NCI-H2196 (cell line): ENCODE measurements at regions not wholly inside any gene's neighbourhood (a gene's known extent, or its start where the extent isn't known, plus 50 kb on each side); places are given as distances from the start of the nearest gene placed in this dataset.
"Not testable (repeated sequence)": the region's sequence is repeated elsewhere in the genome, so short reads cannot be mapped to it uniquely, and the experiment has no call there.

Experiments used
- DNase-seq: peaks from one replicate; lab custom pipeline; 2025; ENCODE audit not compliant: unreplicated experiment; lab: John Stamatoyannopoulos, UW

DNA sequence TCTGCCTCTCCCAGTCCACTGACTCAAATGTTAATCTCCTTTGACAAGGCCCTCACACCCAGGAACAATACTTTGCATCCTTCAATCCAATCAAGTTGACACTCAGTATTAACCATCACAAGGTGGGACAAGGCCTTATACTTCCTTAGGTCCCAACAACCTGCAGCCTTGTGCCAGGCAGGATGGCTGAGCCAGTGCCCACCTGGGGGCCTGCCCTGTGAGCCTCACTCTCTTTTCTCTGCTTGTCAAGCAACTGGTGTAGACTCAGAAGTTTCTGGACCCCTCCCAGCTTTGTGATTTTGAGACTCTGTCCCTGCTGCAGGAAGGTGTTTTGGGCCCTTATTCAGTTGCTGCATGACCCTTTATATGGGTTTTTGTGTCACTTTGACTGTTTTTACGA, 310.0 kb upstream of the C1orf174 start:
- no peak for DNase-seq

DNA sequence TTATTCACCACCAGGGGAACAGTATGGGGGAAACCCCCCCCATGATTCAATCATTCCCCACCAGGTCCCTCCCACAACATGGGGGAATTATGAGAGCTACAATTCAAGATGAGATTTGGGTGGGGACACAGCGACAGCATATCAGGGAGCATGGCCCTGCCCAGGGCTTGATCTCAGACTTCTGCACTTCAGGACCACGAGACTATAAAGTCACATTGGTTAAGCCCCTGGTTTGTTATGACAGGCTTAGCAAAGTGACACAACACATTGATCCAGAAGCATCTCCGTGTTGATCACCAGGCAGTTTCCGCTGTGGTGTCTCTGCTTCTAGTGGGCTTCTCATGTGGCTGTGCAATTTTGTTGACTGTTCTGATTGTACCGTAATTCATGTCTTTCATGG, 312.7 kb upstream of the C1orf174 start:
- no peak for DNase-seq

DNA sequence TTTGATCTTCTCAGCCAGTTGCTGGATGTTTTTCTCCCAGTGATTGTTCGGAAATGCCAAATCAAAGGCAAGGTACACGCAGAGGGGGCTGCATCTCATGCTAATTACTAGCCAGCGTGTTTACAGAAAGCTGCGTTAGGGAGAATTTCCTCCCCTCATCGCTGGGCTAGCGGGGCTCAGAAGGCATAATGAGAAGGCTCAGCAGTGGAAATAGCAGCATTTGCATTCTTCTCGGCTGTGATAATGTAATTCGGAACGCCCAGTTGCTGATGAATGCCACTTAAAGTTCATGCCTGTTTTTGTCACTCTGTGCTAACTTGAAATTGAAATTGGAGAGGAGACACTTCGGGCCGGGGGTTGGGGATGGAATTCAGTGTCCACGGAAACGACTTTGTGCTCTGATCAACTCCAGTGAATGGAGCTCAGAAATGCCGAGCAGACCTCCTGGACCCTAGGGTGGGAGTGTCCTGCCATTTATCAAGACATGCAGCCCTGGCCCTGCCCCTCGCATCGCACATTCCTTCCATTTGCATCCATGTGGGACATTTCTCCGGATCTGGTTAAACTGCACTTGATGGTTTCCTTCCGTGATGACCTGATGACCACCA, 313.4 kb upstream of the C1orf174 start:
- no peak for DNase-seq

DNA sequence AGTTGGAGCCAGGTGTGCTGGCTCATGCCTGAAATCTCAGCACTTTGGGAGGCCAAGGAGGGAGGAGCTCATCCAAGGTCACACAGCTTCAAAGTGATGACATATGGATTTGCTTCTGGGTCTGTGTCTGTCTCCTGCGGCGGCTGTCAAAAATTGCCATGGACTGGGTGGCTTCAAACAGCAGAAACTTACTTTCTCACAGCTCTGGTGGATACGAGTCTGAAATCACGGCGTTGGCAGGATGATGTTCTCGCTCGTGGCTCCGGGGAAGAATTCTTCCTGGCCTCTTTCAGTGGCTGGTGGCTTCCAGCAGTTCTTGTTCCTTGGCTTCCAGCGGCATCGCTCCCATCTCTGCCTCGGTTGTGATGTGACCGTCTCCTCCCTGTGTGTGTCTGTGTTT, 314.8 kb upstream of the C1orf174 start:
- no peak for DNase-seq

DNA sequence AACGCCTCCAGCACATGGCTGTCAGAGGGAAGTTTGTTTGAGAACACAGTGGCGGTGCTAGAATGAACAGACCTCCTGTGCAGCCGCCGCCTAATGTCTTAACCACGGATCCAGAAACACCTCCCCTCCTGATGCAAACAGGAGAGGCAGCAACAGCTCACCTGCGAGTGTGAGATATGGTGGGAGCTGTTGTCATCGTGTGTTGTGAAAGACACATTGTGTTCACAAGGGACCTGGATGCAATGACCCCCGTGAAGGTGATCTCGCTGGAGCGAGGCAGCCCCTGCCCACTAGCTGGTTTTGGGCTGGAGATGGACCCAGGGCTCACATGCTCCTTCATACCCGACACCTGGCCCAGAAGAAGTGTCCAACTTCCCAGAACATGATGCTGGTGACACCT, 315.3 kb upstream of the C1orf174 start:
- no peak for DNase-seq

DNA sequence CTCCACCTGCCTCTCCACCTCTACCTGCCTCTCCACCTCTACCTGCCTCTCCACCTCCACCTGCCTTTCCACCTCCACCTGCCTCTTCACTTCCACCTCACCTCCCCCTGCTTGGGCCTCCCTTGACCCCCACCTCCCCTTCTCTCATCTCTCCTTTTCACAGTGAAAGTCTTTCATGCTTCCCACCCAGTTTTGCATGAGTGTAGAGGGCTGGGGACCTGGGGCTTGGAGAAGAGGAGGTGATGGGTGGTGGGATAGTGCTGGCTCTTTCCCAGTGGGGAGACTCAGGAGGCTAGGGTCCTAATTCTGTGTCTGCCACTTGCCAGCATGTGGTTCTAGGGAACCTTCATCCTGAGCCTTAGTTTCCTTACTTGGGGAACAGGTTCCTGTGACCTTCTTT, 316.2 kb upstream of the C1orf174 start:
- DNase-seq = no peak

DNA sequence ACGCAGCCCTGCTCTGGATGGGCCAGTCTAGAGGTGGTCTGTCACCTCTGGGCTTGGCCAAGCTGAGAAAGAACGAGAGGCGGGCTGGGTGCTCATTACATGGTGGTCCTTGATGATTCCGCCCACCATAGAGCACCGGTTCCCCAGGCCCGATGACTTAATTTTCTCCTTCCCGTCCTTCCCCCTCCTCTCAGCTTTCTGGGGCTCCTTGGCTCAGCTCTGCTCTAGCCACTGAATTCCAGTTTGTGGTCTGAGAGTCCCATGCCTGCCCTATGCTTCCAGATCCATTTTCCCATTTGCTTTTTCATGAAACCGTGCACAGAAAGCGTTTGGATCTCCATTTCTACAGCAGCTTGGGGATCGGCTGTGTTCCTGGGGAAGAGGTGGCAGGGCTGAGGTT, 318.5 kb upstream of the C1orf174 start:
- no peak for DNase-seq

DNA sequence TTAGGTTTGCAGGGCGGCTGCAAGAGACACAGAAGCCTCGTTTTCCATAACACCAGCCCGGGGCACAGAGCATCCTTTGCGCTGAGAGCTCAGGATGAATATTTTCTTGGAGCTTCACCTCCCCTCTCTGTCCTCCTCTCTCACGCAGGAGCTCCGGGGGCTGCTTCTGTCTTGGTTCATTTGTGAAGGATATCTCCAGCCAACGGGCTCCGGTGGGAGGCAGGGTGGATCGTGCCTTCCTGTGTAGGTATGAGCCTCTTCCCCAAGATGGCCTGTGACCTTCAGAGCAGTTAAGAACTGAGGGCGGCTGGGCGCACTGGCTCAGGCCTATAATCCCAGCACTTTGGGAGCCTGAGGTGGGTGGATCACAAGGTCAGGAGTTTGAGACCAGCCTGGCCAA, 319.0 kb upstream of the C1orf174 start:
- DNase-seq = no peak

DNA sequence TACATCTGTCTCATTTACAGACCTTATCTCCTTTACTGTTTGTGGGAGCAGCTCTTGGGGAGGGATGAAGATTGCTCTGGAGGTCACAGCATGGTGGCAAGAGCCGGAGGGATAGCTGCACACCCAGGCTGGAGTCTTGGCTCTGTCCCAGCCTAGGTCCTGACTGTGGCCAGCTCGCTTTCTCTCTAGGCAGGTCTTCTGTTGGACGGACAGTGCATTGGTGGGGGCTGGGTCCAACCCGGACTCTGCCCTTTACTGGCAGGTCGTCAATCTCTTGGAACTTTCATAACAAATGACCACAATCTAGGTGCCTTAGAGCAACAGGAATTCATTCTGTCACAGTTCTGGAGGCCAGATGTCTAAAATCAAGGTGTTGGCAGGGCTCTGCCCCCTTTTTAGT, 319.8 kb upstream of the C1orf174 start:
- no peak for DNase-seq

DNA sequence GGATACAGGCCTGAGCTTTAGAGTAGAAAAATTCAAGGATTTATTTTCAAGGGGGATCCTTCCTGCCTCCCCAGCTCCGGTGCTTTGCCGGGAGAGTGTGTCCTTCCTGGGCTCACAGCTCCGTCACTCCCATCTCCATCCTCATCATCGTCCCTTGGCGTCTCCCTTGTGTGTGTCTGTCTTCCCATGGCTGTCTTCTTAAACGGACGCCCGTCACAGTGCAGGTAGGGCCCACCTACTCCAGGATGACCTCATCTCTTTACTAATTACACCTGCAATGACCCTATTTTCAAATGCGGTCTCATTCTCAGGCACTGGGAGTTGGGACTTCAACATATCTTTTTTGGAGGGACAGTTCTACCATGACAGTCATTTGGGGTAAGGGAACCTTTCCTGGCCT, 320.3 kb upstream of the C1orf174 start:
- DNase-seq = no peak

DNA sequence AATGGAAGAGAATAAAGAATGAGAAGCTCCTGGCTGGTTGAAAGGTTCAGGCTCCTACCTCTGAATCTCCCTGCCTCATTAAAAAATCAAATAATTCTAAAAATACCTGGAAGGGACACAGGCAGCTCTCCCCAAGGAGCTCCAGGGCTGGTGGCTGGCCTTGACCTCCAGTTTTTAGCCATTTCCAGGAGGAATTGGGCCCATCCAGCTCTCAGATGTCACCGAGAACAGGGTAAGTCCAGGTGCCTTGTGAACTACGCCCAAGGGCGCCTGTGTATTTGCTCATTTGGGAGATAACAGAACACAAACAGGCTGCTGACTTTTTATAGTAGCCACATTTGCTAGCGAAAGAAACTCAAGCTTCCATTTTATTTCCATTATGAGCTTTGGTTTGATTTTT, 321.0 kb upstream of the C1orf174 start:
- DNase-seq = no peak

DNA sequence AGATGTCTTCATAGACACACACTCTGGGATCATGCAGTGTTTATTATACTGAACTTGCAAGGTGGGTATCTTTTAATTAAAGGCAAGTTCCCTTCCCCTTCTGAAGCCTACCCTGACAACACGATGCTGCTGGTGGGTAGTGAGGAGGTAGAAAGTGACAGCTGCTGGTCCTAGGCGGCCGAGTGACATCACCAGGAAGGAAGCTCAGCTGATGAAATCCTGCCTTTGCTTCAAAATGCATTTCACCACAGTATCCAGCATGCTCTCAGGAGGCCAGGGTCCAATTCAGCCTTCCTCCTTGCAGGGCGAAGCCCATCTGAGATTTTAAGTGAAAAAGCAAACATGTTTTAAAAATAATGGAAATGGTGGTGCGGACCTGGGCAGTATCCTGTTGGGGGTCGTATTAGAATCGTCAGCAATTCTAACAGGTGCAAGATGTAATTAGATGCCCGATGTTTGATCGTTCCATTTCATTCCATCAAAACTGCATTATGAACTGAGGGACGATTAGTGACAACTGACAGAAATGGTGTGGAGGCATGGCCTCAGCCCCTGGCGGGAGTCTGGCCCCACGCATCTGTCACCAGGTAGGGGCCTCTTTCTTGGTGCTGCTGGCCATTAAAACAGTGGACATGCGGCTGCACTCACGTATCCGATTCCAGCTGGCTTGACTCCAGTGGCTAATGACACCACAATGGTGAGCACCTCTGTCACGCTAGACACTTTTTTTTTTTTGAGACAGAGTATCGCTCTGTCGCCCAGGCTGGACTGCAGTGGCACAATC, 324.8 kb upstream of the C1orf174 start:
- peak; percentile 4 for DNase-seq

DNA sequence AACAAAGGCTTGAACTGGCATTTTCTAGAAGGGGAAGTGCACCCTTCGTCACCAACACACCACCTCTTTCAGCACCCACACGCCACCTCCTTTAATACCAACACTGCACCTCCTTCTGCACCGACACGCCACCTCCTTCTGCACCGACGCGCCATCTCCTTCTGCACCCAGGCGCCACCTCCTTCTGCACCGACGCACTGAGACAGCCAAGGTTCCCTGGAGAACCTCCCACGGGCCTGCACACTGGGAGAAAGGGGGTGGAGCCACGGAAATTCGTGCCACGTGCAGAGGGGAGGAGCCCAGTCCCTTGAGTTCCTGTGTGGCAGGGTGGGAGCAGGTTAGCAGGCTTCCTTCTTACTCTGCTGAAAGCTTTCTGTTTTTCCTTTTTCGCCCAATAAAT, 327.9 kb upstream of the C1orf174 start:
- DNase-seq = no peak

DNA sequence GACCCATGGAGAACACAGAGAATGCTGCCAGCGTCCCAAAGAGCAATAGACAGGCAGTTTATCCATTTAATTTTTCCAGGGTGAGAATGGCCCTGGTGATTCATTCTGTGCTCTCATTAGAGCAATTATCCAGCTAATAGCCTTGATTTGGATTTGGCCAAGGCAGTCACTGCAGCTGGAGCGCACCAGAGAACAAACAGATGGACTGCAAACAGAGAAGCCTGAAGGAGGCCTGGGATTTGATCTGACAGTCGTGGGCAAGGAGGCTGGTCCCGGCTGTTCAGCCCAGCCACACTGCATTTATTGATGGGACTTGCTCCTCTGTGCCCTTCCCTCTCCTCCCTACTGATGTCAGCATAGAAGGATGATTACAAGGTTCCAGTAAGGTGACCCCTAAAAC, 353.9 kb upstream of the C1orf174 start:
- DNase-seq = no peak

DNA sequence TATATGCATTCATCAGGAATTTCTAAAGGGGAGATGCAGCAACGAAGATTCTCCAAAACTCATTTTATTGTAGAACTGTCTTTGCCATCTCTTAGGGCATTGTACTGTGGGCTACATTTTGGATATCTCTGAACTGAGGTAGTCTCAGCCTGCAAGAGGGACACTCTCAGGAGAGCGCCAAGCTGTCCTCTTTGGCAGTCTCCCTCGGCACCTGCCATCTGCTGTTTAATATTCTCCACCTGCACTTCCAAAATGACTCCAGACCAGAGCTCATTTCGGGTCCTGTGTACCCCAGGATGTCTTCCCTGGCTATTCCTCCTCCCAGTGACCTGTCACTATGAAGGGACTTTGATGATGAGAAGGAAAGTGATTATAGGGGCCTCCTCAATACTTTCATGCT, 356.3 kb upstream of the C1orf174 start:
- DNase-seq = no peak

DNA sequence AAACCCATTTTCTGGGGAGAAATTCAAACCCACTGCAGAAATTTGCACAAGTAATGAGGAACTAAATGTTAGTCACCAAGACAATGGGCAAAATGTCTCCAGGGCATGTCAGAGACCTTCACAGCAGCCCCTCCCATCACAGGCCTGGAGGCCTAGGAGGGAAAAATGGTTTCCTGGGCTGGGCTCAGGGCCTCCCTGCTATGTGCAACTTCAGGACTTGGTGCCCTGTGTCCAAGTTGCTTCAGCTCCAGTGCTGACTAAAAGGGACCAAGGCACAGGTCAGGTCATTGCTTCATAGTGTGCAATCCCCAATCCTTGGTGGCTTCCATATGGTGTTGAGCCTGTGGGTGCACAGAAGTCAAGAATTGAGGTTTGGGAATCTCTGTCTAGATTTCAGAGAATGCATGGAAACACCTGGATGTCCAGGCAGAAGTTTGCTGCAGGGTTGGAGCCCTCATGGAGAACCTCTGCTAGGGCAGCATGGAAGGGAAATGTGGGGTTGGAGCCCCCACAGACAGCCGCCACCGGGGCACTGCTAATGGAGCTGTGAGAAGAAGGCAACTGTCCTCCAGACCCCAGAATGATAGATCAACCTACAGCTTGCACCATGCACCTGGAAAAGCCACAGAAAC, 358.2 kb upstream of the C1orf174 start:
- DNase-seq = not testable (repeated sequence)

DNA sequence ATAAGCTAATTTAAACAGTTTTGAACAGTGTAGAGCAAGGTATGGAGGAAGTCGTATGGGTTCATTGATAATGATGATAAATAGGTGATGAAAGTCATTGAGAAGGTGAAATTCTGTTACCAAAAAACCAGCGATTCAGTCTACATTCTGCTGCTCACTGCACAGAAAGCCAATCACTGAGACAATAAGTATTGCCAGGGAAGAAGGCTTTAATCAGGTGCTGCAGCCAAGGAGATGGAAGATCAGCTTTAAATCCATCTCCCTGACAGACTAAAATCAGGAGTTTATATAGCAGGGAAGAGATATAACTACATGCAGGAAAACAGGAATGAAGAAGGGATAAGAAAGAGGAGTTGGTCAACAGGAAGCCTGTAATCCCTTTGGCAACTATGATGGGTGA, 361.3 kb upstream of the C1orf174 start:
- no peak for DNase-seq

DNA sequence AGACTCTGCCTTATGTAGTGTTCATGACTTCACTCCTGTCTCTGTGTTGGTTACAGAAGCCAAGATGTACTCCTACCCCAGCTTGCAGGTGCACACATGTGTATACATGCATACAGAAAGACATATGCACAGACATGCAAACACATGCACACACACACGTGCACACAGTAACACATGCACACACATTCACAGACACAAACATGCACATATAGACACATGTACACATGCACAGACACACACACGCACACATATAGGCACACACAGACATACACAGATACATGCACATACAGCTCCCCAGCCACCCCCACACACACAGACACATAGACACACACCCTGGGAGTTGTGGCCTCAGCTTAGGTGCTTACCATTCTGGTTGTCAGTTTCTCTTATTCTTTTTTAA, 362.6 kb upstream of the C1orf174 start:
- DNase-seq = no peak

DNA sequence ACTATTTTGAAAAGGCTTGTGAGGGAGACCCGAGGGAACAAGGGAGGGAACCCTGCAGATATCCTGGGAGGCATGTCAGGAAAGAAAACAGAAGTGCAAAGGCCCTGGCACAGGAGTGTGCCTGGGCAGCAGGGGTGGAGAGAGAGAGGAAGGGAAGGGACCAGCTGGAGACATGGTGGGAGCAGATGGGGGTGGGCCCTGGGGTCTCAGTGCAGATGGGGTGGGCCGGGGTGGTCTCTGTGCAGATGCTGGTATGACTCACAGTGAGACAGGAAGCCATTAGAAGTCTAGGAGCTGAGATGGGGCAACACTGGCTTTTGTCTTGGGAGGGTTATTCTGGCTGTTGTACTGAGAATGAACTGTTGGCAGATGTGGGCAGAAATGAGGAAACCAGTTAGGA, 363.6 kb upstream of the C1orf174 start:
- no peak for DNase-seq

DNA sequence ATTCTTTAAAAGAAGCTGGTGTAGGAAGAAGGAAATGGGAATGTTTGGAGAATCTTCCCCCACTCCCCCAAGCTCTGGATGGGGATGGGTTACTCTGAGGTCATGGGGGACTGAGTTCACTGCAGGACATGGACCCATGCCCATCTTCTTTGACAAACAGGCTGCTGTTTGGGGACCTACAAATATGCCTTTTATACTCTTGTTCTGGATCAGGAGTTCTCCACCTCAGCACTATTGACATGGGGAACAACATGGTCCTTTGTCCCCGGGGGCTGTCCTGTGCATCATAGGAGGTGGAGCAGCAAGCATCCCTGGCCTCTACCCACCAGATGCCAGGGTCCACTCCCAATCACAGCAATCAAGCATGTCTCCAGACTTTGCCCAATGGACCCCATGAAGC, 365.8 kb upstream of the C1orf174 start:
- no peak for DNase-seq

DNA sequence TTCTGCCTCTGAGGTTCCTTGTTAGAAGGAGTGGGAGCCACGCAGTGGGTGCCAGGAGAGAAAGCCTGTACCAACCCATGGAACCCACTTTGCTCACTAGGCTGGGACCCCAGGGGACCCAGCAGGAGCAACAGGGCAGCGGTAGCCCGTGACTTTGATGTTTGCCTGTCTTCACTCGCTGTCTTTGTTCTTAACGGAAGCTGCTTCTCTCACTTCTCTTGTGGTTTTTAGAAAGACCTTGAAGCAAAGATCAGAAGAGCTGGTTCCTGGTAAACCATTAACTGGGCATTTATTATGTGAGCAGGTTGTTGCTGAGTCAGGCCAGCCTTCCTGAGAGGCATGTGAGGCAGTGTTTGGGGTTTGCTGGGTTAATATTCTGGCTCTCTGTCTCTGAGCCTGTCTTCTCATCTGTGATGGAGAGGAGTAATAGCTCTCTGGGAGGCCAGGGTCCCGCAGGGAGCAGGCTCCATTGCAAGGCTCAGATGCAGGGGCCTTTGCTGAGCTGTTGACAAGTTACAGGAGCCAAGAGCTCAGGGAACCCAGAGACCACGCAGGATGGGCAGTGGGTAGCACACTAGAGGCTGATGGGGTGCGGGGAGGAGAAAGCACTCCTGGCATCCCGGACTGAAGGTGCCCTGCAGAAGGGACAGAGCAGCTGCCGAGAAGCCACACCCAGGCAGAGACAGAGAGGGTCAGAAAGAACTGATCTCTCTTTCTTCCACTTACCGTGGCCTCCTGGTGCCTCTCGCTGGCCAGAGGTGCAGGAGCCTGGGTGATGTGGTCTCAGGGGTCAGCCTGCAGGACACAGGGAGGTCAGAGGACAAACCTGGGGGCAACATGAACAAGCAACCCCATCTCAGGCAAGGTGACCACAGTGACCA, 367.5 kb upstream of the C1orf174 start:
- DNase-seq = no peak
